Mesendoderm (in vitro differentiated cells): ENCODE measurements at regions not wholly inside any gene's neighbourhood (a gene's known extent, or its start where the extent isn't known, plus 50 kb on each side); places are given as distances from the start of the nearest gene placed in this dataset.

Source experiments
- DNase-seq: peaks from one replicate; pipeline ENCODE4 v3.0.0; 2013
- H2AK5ac ChIP-seq: 2 replicates; pipeline ENCODE4 v1.6.1; 2013; ENCODE audit warnings: low read length, inconsistent platforms
- H2BK120ac ChIP-seq: 2 replicates; pipeline ENCODE4 v1.6.1; 2013; ENCODE audit warnings: low read depth, mild to moderate bottlenecking, low read length, moderate library complexity, mixed read lengths
- H2BK15ac ChIP-seq: replicated peaks from 2 replicates; pipeline ENCODE4 v1.6.1; 2013; ENCODE audit warnings: low read depth, mild to moderate bottlenecking, moderate library complexity
- H2BK5ac ChIP-seq: 2 replicates; pipeline ENCODE4 v1.6.1; 2013; ENCODE audit warnings: low read length, inconsistent platforms
- H3K18ac ChIP-seq: 2 replicates; pipeline ENCODE4 v1.6.1; 2013; ENCODE audit warnings: mild to moderate bottlenecking, low read length, mixed read lengths
- H3K23ac ChIP-seq: one replicate; pipeline ENCODE4 v1.6.1; 2013; ENCODE audit warnings: low read length
- H3K27ac ChIP-seq: 2 replicates; pipeline ENCODE4 v1.5.1; 2013; ENCODE audit warnings: low read depth, mild to moderate bottlenecking, inconsistent platforms, low read length, moderate library complexity
- H3K27me3 ChIP-seq: 2 replicates; pipeline ENCODE4 v1.6.1; 2013; ENCODE audit warnings: low read length, control low read depth, mild to moderate bottlenecking, inconsistent platforms; ENCODE audit not compliant: insufficient read depth, poor library complexity
- H3K36me3 ChIP-seq: 2 replicates; pipeline ENCODE4 v1.6.1; 2013; ENCODE audit warnings: low read length, inconsistent platforms; ENCODE audit not compliant: control insufficient read depth, insufficient read depth
- H3K4ac ChIP-seq: one replicate; pipeline ENCODE4 v1.6.1; 2013; ENCODE audit warnings: low read depth, mild to moderate bottlenecking, low read length, moderate library complexity
- H3K4me1 ChIP-seq: 2 replicates; pipeline ENCODE4 v1.6.1; 2013; ENCODE audit warnings: low read depth, low read length, inconsistent platforms; ENCODE audit not compliant: control insufficient read depth
- H3K4me2 ChIP-seq: 2 replicates; pipeline ENCODE4 v1.6.1; 2013; ENCODE audit warnings: low read length
- H3K4me3 ChIP-seq: 2 replicates; pipeline ENCODE4 v1.5.1; 2013; ENCODE audit warnings: mild to moderate bottlenecking, low read length
- H3K56ac ChIP-seq: one replicate; pipeline ENCODE4 v1.6.1; 2013; ENCODE audit warnings: low read length
- H3K79me1 ChIP-seq: 2 replicates; pipeline ENCODE4 v1.6.1; 2013; ENCODE audit warnings: low read length, inconsistent platforms
- H3K79me2 ChIP-seq: 2 replicates; pipeline ENCODE4 v1.6.1; 2013; ENCODE audit warnings: mild to moderate bottlenecking, low read length; ENCODE audit not compliant: control insufficient read depth, insufficient read depth
- H3K9ac ChIP-seq: 2 replicates; pipeline ENCODE4 v1.6.1; 2013; ENCODE audit warnings: low read length, inconsistent platforms
- H4K5ac ChIP-seq: one replicate; pipeline ENCODE4 v1.6.1; 2013; ENCODE audit warnings: low read length
- H4K8ac ChIP-seq: one replicate; pipeline ENCODE4 v1.6.1; 2013; ENCODE audit warnings: low read depth, mild to moderate bottlenecking, control low read depth, low read length, moderate library complexity
- WGBS: extraction: QIAGEN DNeasy Blood & Tissue Kit; methylation state at CpG from one replicate; pipeline ENCODE4 v1.1.7; 2013; ENCODE audit warnings: low lambda C conversion rate, missing lambda C conversion rate; ENCODE audit not compliant: insufficient coverage; ENCODE audit errors: extremely low coverage; 5-methylcytosine and 5-hydroxymethylcytosine counted together

GRCh38 chr3:159902546-159903314 lies 85.9 kb upstream of the IL12A start:
- Histone ChIP-seq H3K4ac (no peak overlapping the region), H3K4me2 (no peak overlapping the region), H3K9ac (no peak overlapping the region), H3K4me3 (no peak overlapping the region), H3K27me3 (no peaks in the 10 kb centered on the region), H4K5ac (no peak overlapping the region), H3K4me1 (no peaks in the 10 kb centered on the region), H3K27ac (no peak overlapping the region), H3K56ac (no peak overlapping the region), H3K79me2 (no peaks in the 10 kb centered on the region), H2BK120ac (no peak overlapping the region), H3K18ac (no peak overlapping the region), H2AK5ac (no peak overlapping the region), H2BK15ac (no peak overlapping the region), H3K79me1 (no peaks in the 10 kb centered on the region), H2BK5ac (no peak overlapping the region), H4K8ac (no peak overlapping the region), H3K23ac (no peak overlapping the region), H3K36me3 (no peaks in the 10 kb centered on the region)
- peak; percentile 37 for DNase-seq
- no CpG with 5 or more reads among the region's 8 CpGs for WGBS

GRCh38 chr3:159904455-159904854 lies 84.2 kb upstream of the IL12A start:
- Histone ChIP-seq H3K79me2 (no peaks in the 10 kb centered on the region), H2BK120ac (no peak overlapping the region)
- no peak for DNase-seq

GRCh38 chr3:159904911-159905310 lies 83.7 kb upstream of the IL12A start:
- H2BK15ac ChIP-seq, result no peak overlapping the region
- no peaks in the 10 kb centered on the region for H3K79me1 ChIP-seq
- H3K27ac ChIP-seq, result no peak overlapping the region
- H3K36me3 ChIP-seq, result no peaks in the 10 kb centered on the region
- no peak for DNase-seq
- H3K56ac ChIP-seq, result no peak overlapping the region
- no peak overlapping the region for H2BK5ac ChIP-seq
- no peak overlapping the region for H3K9ac ChIP-seq
- H2AK5ac ChIP-seq, result no peak overlapping the region
- H4K5ac ChIP-seq, result no peak overlapping the region
- H3K4me2 ChIP-seq, result no peak overlapping the region
- no peak overlapping the region for H2BK120ac ChIP-seq
- H3K23ac ChIP-seq, result no peak overlapping the region
- no peak overlapping the region for H3K4ac ChIP-seq
- H3K4me3 ChIP-seq, result no peak overlapping the region
- H3K79me2 ChIP-seq, result no peaks in the 10 kb centered on the region
- H3K27me3 ChIP-seq, result no peaks in the 10 kb centered on the region
- no peak overlapping the region for H3K18ac ChIP-seq
- no peaks in the 10 kb centered on the region for H3K4me1 ChIP-seq
- H4K8ac ChIP-seq, result no peak overlapping the region
- WGBS, result no CpG with 5 or more reads among the region's 2 CpGs

More at GRCh38 chr3:159904455-159904854, 84.2 kb upstream of the IL12A start:
- Histone ChIP-seq H3K56ac (no peak overlapping the region), H3K18ac (no peak overlapping the region), H2BK15ac (no peak overlapping the region), H3K4me2 (no peak overlapping the region), H4K5ac (no peak overlapping the region), H2AK5ac (no peak overlapping the region), H2BK5ac (no peak overlapping the region), H4K8ac (no peak overlapping the region), H3K4me3 (no peak overlapping the region), H3K9ac (no peak overlapping the region), H3K27me3 (no peaks in the 10 kb centered on the region), H3K4ac (no peak overlapping the region), H3K79me1 (no peaks in the 10 kb centered on the region), H3K36me3 (no peaks in the 10 kb centered on the region), H3K27ac (no peak overlapping the region), H3K4me1 (no peaks in the 10 kb centered on the region), H3K23ac (no peak overlapping the region)
- WGBS, result no CpG with 5 or more reads among the region's 2 CpGs

GRCh38 chr3:159907828-159908227 lies 80.8 kb upstream of the IL12A start:
- no peak overlapping the region for H3K4me2 ChIP-seq
- no peaks in the 10 kb centered on the region for H3K79me2 ChIP-seq
- no peak overlapping the region for H3K23ac ChIP-seq
- H2BK15ac ChIP-seq, result no peak overlapping the region
- no peak overlapping the region for H3K27ac ChIP-seq
- H2AK5ac ChIP-seq, result no peak overlapping the region
- no peak overlapping the region for H3K9ac ChIP-seq
- no peak overlapping the region for H2BK120ac ChIP-seq
- no peak overlapping the region for H4K5ac ChIP-seq
- no peak overlapping the region for H3K56ac ChIP-seq
- no peak overlapping the region for H3K4ac ChIP-seq
- no CpG with 5 or more reads among the region's 1 CpG for WGBS
- no peak overlapping the region for H4K8ac ChIP-seq
- no peak for DNase-seq
- no peaks in the 10 kb centered on the region for H3K27me3 ChIP-seq
- no peaks in the 10 kb centered on the region for H3K79me1 ChIP-seq
- H3K4me1 ChIP-seq, result no peaks in the 10 kb centered on the region
- no peaks in the 10 kb centered on the region for H3K36me3 ChIP-seq
- no peak overlapping the region for H3K18ac ChIP-seq
- H2BK5ac ChIP-seq, result no peak overlapping the region
- no peak overlapping the region for H3K4me3 ChIP-seq

GRCh38 chr3:159910991-159911663 lies 77.5 kb upstream of the IL12A start:
- Histone ChIP-seq H2AK5ac (no peak overlapping the region), H2BK5ac (no peak overlapping the region), H4K5ac (no peak overlapping the region), H2BK120ac (no peak overlapping the region), H3K23ac (no peak overlapping the region), H3K56ac (no peak overlapping the region), H3K4me1 (no peaks in the 10 kb centered on the region), H3K79me2 (no peaks in the 10 kb centered on the region), H3K18ac (no peak overlapping the region), H2BK15ac (no peak overlapping the region), H3K4me2 (no peak overlapping the region), H3K4me3 (no peak overlapping the region), H3K36me3 (no peaks in the 10 kb centered on the region), H3K27me3 (no peaks in the 10 kb centered on the region), H3K79me1 (no peaks in the 10 kb centered on the region), H4K8ac (no peak overlapping the region), H3K4ac (no peak overlapping the region), H3K9ac (no peak overlapping the region), H3K27ac (no peak overlapping the region)
- no peak for DNase-seq
- no CpG with 5 or more reads among the region's 7 CpGs for WGBS
